ENCODE measurements at regions not wholly inside any gene's neighbourhood (a gene's known extent, or its start where the extent isn't known, plus 50 kb on each side); places are given as distances from the start of the nearest gene placed in this dataset.

DNA sequence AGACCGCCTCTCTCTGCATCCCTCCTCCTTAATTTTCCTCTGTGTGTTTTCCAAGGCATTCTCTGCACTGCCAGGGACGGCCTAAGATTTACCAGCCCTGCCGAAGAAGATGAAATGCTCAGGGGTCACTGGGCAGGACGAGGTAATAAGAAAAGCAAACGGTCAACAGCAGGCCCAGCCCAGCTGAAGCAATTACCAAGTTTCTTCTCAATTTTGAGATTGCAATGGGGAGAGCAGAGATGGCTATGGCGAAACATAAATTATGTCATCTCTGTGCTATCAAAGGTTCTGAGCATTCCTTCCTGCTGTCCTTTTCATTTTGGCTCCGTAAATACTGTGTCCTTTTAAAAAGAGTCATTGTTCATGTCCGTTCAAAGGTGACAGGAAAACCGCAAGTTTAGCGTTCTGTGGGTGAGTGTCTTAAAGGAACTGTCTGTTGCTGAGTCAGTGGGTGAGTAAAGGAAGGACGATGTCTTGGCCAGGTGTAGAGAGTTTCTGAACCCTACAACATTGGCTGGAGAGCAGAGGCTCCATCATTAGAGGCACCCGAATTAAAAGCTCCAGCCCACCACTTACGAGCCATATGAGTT, 753.9 kb upstream of the EEF2KMT start:
- TF ChIP-seq, protein P1, sequence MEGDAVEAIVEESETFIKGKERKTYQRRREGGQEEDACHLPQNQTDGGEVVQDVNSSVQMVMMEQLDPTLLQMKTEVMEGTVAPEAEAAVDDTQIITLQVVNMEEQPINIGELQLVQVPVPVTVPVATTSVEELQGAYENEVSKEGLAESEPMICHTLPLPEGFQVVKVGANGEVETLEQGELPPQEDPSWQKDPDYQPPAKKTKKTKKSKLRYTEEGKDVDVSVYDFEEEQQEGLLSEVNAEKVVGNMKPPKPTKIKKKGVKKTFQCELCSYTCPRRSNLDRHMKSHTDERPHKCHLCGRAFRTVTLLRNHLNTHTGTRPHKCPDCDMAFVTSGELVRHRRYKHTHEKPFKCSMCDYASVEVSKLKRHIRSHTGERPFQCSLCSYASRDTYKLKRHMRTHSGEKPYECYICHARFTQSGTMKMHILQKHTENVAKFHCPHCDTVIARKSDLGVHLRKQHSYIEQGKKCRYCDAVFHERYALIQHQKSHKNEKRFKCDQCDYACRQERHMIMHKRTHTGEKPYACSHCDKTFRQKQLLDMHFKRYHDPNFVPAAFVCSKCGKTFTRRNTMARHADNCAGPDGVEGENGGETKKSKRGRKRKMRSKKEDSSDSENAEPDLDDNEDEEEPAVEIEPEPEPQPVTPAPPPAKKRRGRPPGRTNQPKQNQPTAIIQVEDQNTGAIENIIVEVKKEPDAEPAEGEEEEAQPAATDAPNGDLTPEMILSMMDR (IDR thresholded peaks at IDR 0.05) = no peak
- TF ChIP-seq POLR2A (IDR thresholded peaks at IDR 0.05) = no peak
